HL-60 (cell line): ENCODE measurements at regions not wholly inside any gene's neighbourhood (a gene's known extent, or its start where the extent isn't known, plus 50 kb on each side); places are given as distances from the start of the nearest gene placed in this dataset.

ENCODE experiments used
- DNase-seq, 2 experiments: peaks; one replicate each; pipeline ENCODE4 v3.0.0-alpha.2; 2010 to 2020; ENCODE audit warnings: low read depth in 1 of 2, low spot score in 1 of 2
- H3K27ac ChIP-seq: fragments of 250-450 bp; sonication (Bioruptor Pico); replicated peaks from 2 replicates; pipeline ENCODE4 v1.5.1; 2020; ENCODE audit warnings: mild to moderate bottlenecking, moderate library complexity
- H3K27me3 ChIP-seq: fragments of 250-450 bp; sonication (Bioruptor Pico); 2 replicates; pipeline ENCODE4 v1.5.1; 2021; ENCODE audit warnings: mild to moderate bottlenecking, moderate library complexity; ENCODE audit not compliant: insufficient read depth, poor library complexity, severe bottlenecking
- H3K4me3 ChIP-seq: replicated peaks from 2 replicates; pipeline ENCODE4 v1.5.1; 2011; ENCODE audit warnings: mild to moderate bottlenecking, control low read depth, low read length; ENCODE audit not compliant: insufficient read depth
- GABPA ChIP-seq: IDR thresholded peaks from 2 replicates; pipeline ENCODE4 v1.6.1; 2012; ENCODE audit warnings: low read depth
- POLR2AphosphoS5 ChIP-seq: IDR thresholded peaks from 2 replicates; pipeline ENCODE4 v1.6.1; 2012; ENCODE audit warnings: low read depth
- SPI1 ChIP-seq: IDR thresholded peaks from 2 replicates; pipeline ENCODE4 v1.6.1; 2012; ENCODE audit warnings: low read depth, mild to moderate bottlenecking, borderline replicate concordance
- TF ChIP-seq, protein P1 (sequence below): IDR thresholded peaks from one replicate; pipeline ENCODE4 v1.5.1; 2011; ENCODE audit warnings: low read length, control low read depth, inconsistent platforms; ENCODE audit not compliant: insufficient read depth
- TF ChIP-seq, protein P2 (sequence below): IDR thresholded peaks from 2 replicates; pipeline ENCODE4 v1.6.1; 2012; ENCODE audit warnings: low read depth; ENCODE audit not compliant: insufficient replicate concordance

- H3K27ac ChIP-seq, result no peak overlapping the region
- no peak overlapping the region for H3K4me3 ChIP-seq
- no peak for TF ChIP-seq SPI1
- no peak for TF ChIP-seq GABPA
- no peak for TF ChIP-seq POLR2AphosphoS5
- TF ChIP-seq, protein P1, sequence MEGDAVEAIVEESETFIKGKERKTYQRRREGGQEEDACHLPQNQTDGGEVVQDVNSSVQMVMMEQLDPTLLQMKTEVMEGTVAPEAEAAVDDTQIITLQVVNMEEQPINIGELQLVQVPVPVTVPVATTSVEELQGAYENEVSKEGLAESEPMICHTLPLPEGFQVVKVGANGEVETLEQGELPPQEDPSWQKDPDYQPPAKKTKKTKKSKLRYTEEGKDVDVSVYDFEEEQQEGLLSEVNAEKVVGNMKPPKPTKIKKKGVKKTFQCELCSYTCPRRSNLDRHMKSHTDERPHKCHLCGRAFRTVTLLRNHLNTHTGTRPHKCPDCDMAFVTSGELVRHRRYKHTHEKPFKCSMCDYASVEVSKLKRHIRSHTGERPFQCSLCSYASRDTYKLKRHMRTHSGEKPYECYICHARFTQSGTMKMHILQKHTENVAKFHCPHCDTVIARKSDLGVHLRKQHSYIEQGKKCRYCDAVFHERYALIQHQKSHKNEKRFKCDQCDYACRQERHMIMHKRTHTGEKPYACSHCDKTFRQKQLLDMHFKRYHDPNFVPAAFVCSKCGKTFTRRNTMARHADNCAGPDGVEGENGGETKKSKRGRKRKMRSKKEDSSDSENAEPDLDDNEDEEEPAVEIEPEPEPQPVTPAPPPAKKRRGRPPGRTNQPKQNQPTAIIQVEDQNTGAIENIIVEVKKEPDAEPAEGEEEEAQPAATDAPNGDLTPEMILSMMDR, result no peak
- TF ChIP-seq, protein P2, sequence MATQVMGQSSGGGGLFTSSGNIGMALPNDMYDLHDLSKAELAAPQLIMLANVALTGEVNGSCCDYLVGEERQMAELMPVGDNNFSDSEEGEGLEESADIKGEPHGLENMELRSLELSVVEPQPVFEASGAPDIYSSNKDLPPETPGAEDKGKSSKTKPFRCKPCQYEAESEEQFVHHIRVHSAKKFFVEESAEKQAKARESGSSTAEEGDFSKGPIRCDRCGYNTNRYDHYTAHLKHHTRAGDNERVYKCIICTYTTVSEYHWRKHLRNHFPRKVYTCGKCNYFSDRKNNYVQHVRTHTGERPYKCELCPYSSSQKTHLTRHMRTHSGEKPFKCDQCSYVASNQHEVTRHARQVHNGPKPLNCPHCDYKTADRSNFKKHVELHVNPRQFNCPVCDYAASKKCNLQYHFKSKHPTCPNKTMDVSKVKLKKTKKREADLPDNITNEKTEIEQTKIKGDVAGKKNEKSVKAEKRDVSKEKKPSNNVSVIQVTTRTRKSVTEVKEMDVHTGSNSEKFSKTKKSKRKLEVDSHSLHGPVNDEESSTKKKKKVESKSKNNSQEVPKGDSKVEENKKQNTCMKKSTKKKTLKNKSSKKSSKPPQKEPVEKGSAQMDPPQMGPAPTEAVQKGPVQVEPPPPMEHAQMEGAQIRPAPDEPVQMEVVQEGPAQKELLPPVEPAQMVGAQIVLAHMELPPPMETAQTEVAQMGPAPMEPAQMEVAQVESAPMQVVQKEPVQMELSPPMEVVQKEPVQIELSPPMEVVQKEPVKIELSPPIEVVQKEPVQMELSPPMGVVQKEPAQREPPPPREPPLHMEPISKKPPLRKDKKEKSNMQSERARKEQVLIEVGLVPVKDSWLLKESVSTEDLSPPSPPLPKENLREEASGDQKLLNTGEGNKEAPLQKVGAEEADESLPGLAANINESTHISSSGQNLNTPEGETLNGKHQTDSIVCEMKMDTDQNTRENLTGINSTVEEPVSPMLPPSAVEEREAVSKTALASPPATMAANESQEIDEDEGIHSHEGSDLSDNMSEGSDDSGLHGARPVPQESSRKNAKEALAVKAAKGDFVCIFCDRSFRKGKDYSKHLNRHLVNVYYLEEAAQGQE, result no peak
- no peaks in the 10 kb centered on the region for H3K27me3 ChIP-seq
- DNase-seq, result no peak
Observed at GRCh38 chr11:15484398-15484797, 369.7 kb downstream of the INSC start.

DNA sequence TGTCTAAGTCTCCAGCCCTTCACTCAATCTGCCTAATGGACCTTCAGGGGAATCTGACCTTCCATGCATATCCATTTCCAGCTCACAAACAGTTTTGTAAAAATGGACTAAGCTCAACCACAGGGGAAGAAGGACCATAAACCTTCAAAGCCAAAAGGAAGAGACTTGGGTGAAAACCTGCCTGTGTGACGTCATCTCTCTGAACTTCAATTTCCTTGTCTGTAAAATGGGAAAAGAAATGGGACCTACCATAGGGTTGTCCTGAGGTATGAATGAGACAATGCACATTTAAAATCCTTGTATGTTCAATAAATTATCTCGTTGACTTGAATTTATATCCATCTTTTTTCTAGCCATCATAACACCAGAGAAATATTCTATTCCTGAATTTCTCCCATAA, 370.7 kb downstream of the INSC start:
- no peak overlapping the region for H3K4me3 ChIP-seq
- no peaks in the 10 kb centered on the region for H3K27me3 ChIP-seq
- TF ChIP-seq GABPA, result no peak
- TF ChIP-seq, protein P1, result no peak
- TF ChIP-seq, protein P2, result no peak
- no peak overlapping the region for H3K27ac ChIP-seq
- no peak for DNase-seq

- Histone ChIP-seq H3K27me3 (no peaks in the 10 kb centered on the region), H3K4me3 (no peak overlapping the region), H3K27ac (no peak overlapping the region)
- no peak for TF ChIP-seq SPI1
- no peak for TF ChIP-seq POLR2AphosphoS5
- TF ChIP-seq GABPA, result no peak
- DNase-seq, result peak; percentile 20 to 39
Observed at GRCh38 chr11:15489281-15489680, 374.6 kb downstream of the INSC start.

DNA sequence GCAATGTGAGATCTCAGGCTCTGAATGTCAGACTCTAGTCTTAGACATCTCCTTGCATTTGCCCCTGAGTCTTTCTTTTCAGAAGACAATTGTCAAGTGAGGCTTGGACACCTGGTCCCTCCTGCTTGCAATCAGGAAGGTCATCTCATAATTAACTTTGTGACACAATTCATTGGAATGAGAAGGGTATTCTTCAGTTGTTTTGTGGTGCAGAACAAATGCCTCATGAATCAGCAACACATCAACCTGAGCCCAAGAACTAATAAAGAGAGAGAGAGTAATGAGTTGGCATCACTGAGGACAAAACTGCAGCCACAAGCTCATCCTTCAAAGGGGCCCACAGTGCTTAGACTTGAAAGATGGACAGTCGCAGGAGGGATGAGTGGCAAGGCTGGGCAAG, 375.8 kb downstream of the INSC start:
- DNase-seq, result no peak
- TF ChIP-seq POLR2AphosphoS5 (no peak), SPI1 (no peak), GABPA (no peak)
- TF ChIP-seq, protein P1, result no peak
- TF ChIP-seq, protein P2, result no peak
- no peaks in the 10 kb centered on the region for H3K27me3 ChIP-seq
- H3K4me3 ChIP-seq, result no peak overlapping the region
- H3K27ac ChIP-seq, result no peak overlapping the region
